HUDEP-2 (cell line): ENCODE measurements at regions not wholly inside any gene's neighbourhood (a gene's known extent, or its start where the extent isn't known, plus 50 kb on each side); places are given as distances from the start of the nearest gene placed in this dataset.

Source experiments
- DNase-seq, 76 experiments: peaks; one replicate each; lab custom pipeline; 2025; ENCODE audit not compliant: unreplicated experiment in 76 of 76; lab: John Stamatoyannopoulos, UW

DNA sequence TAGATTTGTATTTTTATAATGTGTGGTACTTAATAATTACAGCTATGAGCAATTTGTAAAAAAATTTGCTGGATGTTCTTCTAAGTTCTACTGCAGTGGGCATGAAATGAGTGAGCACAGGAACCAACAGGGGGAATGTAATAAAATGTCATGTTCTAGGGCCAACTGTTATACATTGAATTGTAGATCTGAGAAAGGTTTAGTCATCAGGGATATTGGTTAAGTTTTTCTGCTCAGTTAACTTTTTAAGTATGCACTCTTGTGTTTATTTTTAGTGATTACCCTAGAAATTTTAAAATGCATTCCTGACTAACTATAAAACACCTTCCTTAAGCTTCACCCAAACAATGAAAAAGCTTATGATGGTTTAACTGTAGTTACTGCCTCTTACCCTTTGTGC lies 101.8 kb downstream of the CAND1 start:
- DNase-seq = no peak

DNA sequence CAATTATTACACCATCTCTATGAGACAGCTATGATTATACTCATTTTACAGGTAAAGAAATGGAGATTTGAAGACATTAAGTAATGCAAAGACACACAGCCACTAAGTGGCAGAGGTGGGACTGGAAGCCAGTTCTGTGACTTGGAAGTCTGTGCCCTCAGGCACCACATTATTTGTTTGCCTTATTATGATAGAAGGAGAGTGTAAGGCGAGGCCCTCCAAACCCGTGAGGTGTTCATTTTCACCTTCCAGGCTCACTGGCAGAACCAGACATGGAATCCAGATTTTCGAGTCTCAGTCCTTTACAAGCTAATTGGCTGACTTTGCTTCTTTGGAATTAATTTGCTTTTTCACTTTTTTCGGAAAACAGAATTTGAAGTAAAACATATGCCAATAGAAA lies 107.9 kb downstream of the CAND1 start:
- DNase-seq = no peak

DNA sequence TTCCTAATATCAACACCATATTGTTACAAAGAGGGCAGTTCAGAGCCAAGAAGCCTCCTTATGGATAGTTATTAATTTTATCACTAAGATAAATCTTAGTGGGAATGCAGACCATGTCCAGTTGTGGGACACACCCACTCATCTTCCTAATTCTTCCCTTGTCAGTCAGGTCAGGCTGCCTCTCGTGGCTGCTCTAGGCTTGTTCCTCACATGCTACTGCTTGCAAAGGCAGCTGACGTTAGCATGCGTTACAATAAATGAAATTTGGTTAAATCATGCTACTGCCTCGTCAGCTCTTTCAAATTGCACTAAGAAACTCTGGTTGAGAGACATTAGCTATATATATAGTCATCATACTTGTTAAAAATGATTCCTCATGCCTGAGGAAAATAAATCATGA lies 108.4 kb downstream of the CAND1 start:
- DNase-seq = no peak

DNA sequence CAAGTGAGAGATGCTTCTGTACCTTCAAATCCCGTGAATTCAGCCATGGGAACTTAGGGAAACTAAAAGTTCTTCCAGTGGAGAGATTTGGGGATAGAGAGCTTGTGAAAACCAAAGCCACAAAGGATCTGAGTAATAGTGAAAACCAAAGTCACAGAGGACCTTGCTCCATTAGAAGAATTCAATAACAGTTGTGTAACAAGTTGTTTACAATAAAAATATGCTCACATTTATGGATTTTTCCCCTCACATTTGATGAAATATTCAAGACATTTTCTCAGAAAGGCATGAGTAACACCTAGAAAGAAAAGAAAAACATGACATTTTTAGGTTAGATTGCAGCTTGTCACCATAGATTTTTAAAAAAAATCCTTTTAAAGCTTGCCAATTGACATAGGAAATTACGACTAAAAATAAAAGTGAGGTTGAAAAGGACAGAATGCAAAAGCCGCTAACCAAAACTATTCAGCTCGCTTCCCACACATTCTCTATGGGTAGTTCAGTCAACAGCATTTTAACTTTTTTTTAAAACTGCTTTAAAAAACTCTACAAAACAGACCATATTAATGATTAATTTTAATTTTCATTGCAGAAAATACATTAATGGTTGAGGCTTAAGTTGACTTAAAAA lies 113.2 kb downstream of the CAND1 start:
- DNase-seq = no peak

DNA sequence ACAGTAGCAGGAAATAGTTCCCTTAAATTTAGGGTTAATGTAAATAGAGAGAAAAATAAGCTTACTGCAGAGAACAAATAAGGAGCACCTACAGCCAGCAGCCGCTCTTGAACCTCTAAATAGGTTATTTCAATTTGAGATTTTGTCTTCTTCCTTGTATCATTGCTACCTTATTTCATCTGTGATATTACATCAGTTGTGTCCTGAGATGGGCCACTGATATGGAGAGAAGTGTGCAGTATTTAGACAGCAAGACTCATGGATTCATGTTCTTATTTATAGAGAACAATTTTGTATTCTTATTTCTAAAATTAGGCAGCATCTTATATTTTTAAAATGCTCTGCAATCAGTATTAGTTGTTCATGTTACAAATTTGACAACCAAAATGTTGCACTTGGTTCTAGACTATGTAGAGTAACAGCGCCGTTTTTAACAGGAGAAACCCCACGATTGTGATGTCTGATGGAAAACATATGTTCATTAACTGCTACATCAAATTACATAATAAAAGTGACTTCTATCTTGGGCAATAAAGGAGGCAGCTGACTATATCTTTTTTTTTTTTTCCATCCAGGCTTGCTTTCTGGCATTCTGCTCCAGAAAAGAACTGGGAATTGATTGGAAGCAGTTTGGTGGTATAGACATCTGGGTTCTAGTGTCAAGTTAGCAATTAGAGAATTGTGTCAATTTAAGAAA lies 117.9 kb downstream of the CAND1 start:
- DNase-seq = no peak

DNA sequence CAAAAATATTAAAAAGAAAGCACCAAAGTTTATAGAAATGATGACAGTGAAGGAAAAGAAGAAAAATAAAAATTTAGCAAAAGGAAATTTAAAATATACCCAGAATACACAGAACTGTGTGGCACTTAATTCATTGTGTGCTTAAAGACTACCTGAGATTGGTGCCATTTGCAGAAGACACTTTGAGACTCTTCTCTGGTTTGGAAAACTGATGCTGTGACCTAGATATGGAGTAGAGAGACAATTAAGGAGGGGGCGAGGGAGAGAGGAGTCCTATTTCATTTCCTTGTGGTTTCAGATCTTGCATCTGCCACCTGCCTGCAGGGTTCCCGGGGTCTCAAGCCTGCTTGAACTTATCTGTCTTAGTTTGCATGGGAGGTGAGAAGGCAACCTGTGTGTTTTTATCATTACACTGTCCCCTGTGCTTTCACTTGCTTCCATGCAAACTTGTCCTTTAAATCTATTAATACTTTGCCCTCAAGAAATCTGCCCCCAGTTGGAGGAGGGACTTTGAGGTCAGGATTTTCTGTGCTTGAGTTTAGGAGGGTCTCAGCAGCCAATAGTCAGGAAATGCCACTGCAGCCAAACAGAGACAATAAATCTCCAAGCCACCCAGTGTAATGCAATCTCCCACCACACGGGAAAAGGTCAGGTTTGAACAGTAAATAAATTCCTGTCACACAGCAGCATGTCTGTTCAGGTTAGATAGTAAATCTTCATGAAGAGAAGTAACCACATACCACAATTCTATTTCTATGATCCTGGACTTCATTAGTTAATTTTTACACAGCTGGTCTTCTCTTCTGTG lies 119.4 kb downstream of the CAND1 start:
- DNase-seq = no peak

DNA sequence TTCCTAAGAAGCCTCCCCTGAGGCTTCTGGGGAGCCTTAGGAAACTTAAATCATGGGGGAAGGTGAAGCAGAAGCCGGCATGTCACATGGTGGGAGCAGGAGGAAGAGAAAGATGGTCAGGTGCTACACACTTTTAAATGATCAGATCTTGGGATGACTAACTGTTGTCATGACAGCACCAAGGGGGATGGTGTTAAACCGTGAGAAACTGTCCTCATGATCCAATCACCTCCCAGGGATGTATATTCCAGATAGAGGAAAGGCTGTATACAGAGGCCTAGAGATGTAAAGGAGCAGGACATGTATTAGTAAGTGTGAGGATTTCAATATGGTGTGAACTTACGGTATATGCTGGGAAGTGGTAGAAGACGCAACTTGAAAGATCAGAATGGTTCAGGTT lies 121.1 kb downstream of the CAND1 start:
- no peak for DNase-seq

DNA sequence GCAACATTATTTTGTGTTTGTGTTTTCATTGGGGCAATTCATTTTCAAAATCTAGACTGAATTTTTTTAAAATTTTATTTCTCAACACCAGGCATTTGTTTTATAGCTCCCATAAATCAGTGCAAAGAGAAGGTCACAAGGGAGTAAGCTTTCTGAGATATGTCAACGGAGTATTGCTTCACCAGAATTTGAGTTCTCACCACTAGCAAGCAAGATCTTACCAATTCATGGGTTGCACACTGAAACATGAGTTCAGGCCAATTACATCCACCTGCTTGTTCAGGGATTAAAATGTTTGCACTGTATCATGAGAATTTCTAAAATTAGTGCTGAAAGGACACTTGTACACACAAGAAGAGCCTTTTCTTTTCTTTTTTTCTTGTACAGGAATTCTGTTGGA lies 121.9 kb downstream of the CAND1 start:
- DNase-seq = no peak

DNA sequence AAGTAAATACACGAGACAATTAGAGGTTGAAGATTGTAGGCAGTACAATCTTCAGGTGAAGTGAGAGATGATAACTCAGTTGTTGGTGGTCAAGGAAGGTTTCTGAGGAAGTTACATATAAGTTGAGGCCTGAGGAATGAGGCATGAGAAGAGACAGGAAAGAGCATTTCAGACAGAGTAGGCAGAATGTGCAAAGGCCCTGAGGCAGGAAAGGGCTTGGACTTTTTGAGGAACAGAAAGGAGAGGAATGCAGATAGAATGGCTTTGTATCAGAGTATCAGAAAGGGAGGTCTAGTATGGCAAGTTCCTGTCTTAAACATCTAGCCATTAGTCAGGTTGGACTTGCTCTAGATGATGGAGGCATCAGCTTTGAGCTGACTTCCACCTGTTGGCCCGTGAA lies 122.5 kb downstream of the CAND1 start:
- DNase-seq = no peak

DNA sequence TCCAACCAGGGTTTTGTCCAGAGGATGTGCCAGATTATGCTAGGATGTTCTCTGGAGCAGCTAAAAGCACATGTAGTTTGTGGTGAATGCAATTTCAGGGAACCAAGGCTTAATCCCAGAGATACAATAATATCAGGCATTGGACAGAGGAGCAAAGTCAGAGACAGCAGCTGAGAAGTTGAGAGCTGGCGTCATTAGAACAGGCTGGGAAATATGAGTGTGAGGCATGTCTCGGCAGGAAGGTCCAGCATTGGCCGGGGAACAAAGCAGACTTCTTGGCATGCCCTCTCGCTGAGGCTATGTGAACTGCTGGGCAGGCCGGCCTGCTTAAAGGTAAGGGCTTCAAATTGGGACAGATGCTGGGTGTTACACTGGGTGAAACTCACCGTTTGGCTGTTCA lies 125.4 kb downstream of the CAND1 start:
- no peak for DNase-seq

DNA sequence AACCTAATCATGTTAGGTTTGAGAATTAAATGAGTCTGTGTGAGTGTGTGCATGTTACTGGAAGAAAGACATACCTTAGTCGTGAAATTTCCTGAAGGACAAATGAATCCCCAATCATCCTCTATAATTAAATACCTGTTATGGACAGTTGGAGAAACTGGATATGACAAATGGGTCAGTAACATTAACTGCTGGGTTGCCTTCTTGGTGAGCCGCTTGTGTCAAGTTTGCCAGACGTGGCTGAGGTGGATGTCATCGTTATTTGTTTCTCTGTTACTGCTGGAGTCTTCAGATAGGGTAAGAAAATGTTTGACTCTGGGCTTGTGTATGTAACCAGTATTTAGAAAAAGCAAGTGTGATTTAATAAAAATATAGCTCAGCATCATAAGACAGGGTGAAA lies 131.6 kb downstream of the CAND1 start:
- DNase-seq = no peak

DNA sequence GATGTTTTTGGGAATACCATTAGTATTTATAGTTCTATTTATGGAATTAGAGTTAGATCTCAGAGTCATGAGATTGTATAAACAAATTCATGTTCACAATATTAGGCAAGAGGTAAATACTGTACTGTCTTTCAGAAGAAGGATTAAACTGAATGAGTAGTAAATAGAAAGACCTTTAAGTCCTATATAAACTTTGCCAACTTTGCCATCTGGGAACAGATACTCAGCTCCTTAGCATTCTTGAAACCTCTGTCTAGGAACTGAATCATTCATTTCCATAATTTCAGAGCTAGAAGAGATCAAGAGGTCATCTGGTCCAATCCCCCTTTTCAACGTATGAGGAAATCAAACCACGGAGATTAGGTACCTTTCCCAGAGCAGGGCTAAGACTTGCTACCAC lies 141.1 kb downstream of the CAND1 start:
- no peak for DNase-seq

DNA sequence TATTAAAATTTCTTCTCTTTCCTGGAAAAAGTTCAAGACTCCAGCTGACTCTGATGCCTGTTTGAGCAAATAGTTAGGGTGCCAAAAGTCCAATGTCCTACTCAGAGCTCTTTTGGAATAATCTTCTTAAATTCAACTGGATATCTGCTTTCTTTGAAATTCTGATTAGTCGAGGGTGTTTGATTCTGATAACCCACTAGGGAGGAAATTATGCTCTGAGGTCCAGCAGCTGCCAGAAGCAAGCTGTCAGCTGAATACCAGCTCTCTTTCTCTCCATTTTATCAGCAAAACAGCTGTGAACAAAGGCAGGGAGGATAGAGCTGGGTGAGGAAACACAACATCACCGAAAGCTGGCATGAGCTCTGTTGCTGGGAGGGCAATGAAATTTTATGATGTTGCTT lies 141.5 kb downstream of the CAND1 start:
- DNase-seq = peak in 16 of 76 experiments; percentile 1 to 37 (median 14)

DNA sequence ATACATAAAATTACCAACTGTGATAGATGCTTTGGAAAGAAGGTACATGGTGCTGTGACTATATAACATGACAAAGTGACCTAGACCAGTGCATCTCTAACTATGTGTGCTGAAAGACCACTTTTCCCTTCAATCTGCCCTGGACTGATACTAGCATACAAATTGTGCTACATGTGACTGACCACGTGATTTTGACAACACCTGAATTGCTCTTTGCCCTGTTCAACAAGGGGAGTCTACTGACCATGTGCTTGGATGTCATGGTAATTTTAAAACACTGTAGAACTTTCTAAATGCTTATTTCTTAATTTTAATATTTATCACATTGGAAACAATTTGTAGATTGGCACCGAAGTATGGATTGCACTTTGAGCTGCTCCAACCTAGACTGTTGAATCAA lies 142.4 kb downstream of the CAND1 start:
- no peak for DNase-seq

DNA sequence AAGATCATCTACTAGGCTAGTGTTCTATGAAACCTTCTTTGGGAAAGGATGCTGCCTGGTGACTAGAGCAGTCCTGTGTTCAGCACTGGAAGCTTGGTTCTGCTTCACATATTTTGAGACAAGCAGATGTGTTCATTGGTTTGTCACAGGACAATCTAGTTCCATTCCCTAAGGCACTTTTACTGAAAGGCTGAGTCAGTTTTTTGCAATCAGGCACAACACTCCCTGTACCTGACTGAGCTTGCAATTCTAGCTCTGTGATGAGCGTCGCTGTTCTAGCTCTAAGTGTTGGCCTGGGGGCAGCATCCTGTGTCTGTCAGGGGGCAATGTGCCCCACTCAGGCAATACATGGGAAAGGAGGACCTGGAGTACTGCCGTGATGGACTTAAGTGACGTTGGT lies 144.4 kb downstream of the CAND1 start:
- DNase-seq = no peak

DNA sequence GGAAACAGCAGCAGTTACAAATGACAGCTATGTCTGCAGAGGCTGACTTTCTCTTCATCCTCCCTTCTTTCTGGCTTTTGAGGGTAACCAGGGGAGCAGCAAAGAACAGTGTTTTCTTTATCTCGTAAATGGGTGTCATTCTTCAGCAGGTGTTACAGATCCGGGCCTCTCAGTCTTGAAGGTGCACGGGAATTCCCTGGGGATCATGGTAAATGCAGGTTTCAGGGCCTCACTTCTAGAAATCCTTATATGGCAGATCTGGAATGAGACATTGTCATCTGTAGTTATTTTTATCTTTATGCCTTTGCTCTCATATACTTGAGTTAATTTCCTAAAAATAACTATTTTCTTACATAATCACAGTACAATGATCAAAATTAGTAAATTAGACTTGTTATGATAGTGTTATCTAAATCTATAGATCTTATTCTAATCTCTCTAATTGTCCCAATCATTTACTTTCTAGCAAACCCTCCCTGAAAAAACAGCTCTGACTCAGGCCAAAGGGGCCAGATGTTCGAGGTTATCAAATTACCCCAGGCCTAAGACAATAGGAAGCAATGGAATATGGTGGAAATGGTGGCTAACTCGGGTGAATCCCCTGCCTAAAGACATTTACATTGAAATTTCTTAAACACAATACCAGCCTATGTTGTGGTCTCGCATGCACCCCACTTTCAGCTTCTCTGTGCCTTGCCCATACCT lies 145.0 kb downstream of the CAND1 start:
- no peak for DNase-seq

DNA sequence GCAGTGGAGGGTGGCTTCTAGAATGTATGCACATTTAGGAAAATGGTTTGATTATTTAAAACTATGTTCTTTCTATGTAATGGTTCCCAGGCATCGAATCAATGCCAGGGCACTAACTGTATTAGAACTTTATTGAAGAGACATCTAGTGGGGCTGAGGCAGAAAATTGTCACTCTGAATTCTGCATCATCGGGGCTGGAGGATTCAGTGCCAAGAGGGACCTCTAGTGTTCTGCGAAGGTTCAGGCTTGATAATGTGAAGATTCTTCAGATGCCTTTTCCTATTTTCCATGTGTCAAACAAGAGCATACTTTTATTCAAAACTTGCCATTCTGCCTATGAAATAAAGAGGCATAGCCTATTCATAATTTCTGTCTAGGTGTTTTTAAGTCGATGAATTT lies 146.3 kb downstream of the CAND1 start:
- DNase-seq = peak in 18 of 76 experiments; percentile 1 to 48 (median 6)

DNA sequence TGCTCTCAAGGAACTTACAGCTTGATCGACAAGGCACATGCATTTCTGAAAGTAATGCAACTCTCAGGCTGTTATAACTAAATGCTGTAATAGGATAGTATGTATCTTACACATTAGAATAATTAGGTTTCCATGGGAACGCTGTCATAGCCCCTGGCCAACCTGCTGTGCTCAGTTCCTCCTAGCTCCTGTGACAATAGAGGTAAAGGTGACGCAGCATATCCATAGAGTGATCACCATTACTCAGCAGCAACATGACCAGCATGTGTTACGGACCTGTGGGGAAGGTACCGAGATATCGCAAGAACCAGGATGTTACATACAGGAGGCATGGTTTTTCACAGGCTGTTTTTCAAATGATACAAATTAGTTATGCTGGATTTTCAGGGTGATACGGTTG lies 150.7 kb downstream of the CAND1 start:
- DNase-seq = no peak

DNA sequence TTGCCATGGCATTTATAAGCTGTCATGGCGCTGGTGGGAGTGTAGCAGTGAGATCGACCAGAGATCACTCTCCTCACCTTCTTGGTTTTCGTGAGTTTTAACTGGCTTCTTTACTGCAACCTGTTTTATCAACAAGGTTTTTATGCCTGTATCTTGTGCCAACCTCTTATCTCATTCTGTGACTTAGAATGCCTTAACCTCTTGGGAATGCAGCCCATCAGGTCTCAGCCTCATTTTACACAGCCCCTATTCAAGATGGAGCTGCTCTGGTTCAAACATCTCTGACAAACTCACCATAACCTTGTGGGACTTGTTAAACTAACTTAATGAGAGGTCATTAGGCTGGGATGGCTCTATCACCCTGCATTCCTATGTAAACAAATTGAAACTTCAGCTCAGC lies 151.3 kb downstream of the CAND1 start:
- DNase-seq = no peak

DNA sequence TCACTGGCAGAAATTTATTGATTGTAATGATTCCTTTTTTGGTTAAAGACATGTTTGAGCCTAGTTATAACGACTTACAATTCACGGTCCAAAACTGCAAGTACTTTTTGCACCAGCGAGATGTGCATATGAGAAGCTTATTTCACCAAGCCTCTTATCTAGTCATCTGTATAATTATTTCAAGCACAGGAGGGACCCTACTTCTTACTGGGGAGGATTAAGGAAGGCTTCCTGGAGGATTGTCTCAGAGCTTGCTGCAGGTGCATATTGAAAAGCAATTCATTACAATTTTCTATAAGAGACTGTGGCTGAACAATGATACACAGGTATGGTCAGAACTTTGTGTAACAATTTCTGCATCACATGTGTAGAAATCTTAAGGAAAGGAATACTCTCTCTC lies 152.9 kb downstream of the CAND1 start:
- DNase-seq = no peak

DNA sequence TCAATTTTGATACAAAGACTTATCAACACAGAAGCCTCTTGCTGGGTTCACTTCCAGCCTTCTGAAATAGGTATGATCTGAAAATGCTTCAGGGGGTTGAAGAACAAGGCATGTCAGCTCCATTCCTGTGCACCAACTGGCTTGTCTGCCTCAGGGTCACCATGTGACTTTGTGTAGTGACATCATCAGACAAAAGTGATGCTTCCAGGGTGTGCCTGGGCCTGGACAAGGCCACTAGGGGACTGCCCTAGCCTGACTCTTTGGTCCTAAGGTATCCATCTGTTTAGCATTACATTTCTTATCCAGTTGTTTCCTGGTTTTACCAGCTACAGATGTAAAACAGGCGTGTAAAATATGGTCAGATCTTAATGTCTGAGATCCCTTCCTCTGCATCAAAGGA lies 155.6 kb downstream of the CAND1 start:
- DNase-seq = no peak
